A549 (cell line): ENCODE measurements at regions not wholly inside any gene's neighbourhood (a gene's known extent, or its start where the extent isn't known, plus 50 kb on each side); places are given as distances from the start of the nearest gene placed in this dataset.
"Not testable (repeated sequence)": the region's sequence is repeated elsewhere in the genome, so short reads cannot be mapped to it uniquely, and the experiment has no call there.

ENCODE experiments used
- ATAC-seq, 2 experiments: fragments of 200-7000 bp in 1 of 2; fragments of >200 bp in 1 of 2; cut with Nextera tagmentation in 1 of 2; cut with Tn5 transposase in 1 of 2; 3 replicates each; pipeline versions ENCODE4 v1.8.0 to v1.9.1; 2018 to 2020; ENCODE audit warnings: mild to moderate bottlenecking in 1 of 2, moderate library complexity in 1 of 2
- CTCF ChIA-PET: fragments of 300-600 bp; sonication (Branson Sonifier 250); formaldehyde crosslinking; extraction: SDS; loops from one replicate; lab custom pipeline; 2021; ENCODE audit warnings: antibody characterized with exemption, inconsistent platforms; lab: Yijun Ruan, JAX
- POLR2A ChIA-PET: fragments of 350-600 bp; formaldehyde crosslinking; extraction: SDS; loops from one replicate; lab custom pipeline; 2021; ENCODE audit warnings: antibody characterized with exemption, inconsistent platforms; lab: Yijun Ruan, JAX
- DNase-seq, 2 experiments: peaks; one replicate each; pipeline versions ENCODE4 v3.0.0 to v3.0.0-alpha.2; 2011 to 2016; ENCODE audit warnings: low read depth in 1 of 2, low spot score in 1 of 2
- FAIRE-seq: peaks from 2 replicates; lab custom pipeline; 2011; peaks lifted over from hg19 to GRCh38; lab: Jason Lieb, UNC
- H3K27ac ChIP-seq, 2 experiments: fragments of >200 bp; sonication (Bioruptor Twin); formaldehyde crosslinking; 3 replicates each; pipeline ENCODE4 v1.5.1; 2016 to 2017
- H3K4me1 ChIP-seq: fragments of >200 bp; sonication (Bioruptor Twin); formaldehyde crosslinking; 3 replicates; pipeline ENCODE4 v1.6.1; 2016
- H3K4me2 ChIP-seq: fragments of >200 bp; sonication (Bioruptor Twin); formaldehyde crosslinking; 3 replicates; pipeline ENCODE4 v1.6.1; 2016
- H3K4me3 ChIP-seq: fragments of >200 bp; sonication (Bioruptor Twin); formaldehyde crosslinking; 3 replicates; pipeline ENCODE4 v1.5.1; 2016
- H3K9me3 ChIP-seq: fragments of >200 bp; sonication (Bioruptor Twin); formaldehyde crosslinking; 3 replicates; pipeline ENCODE4 v1.6.1; 2016
- ATOH8 ChIP-seq: fragments of 250-450 bp; sonication (Bioruptor Pico); IDR thresholded peaks from 2 replicates; pipeline ENCODE4 v1.5.0; 2020; ENCODE audit warnings: low read depth, mild to moderate bottlenecking, moderate library complexity
- BCL3 ChIP-seq: fragments of >200 bp; sonication (Bioruptor Twin); formaldehyde crosslinking; IDR thresholded peaks from 3 replicates; pipeline ENCODE4 v1.6.1; 2016
- BHLHE40 ChIP-seq: IDR thresholded peaks from 2 replicates; pipeline ENCODE4 v1.6.1; 2012; ENCODE audit warnings: low read depth, low read length, inconsistent platforms
- CBX8 ChIP-seq: fragments of 200-600 bp; sonication (generic); IDR thresholded peaks from 2 replicates; pipeline ENCODE4 v1.6.1; 2016
- CEBPB ChIP-seq, 2 experiments: fragments of >200 bp in 1 of 2; sonication (Bioruptor Twin) in 1 of 2; formaldehyde crosslinking in 1 of 2; IDR thresholded peaks; 2 replicates each; pipeline ENCODE4 v1.6.1; 2012 to 2016
- CHD2 ChIP-seq: fragments of 150-350 bp; IDR thresholded peaks from 2 replicates; pipeline ENCODE4 v1.6.1; 2014; ENCODE audit warnings: low read length; ENCODE audit not compliant: partially characterized antibody
- EHMT2 ChIP-seq: fragments of 200-600 bp; sonication (generic); IDR thresholded peaks from 2 replicates; pipeline ENCODE4 v1.6.1; 2016; ENCODE audit warnings: antibody characterized with exemption, low read depth, mild to moderate bottlenecking, moderate library complexity
- ESRRA ChIP-seq: fragments of 150-350 bp; IDR thresholded peaks from 2 replicates; pipeline ENCODE4 v1.6.1; 2014; ENCODE audit warnings: mild to moderate bottlenecking, low read length, borderline replicate concordance
- FOSB ChIP-seq: fragments of 250-450 bp; sonication (Bioruptor Pico); IDR thresholded peaks from 2 replicates; pipeline ENCODE4 v1.5.0; 2020; ENCODE audit warnings: mild to moderate bottlenecking, moderate library complexity
- FOSL2 ChIP-seq, 2 experiments: fragments of 450-650 bp in 1 of 2; fragments of >200 bp in 1 of 2; sonication (Bioruptor Twin) in 1 of 2; formaldehyde crosslinking; IDR thresholded peaks; 2 replicates each; pipeline versions ENCODE4 v1.5.0 to v1.6.1; 2016 to 2020; ENCODE audit warnings: mild to moderate bottlenecking in 1 of 2, moderate library complexity in 1 of 2
- FOXS1 ChIP-seq: fragments of 250-450 bp; sonication (Bioruptor Pico); IDR thresholded peaks from 2 replicates; pipeline ENCODE4 v1.5.0; 2020; ENCODE audit warnings: mild to moderate bottlenecking, moderate library complexity
- GATA3 ChIP-seq: IDR thresholded peaks from 2 replicates; pipeline ENCODE4 v1.6.1; 2012; ENCODE audit warnings: borderline replicate concordance
- HOXA7 ChIP-seq: fragments of 250-450 bp; sonication (Bioruptor Pico); IDR thresholded peaks from 2 replicates; pipeline ENCODE4 v1.5.0; 2020; ENCODE audit warnings: mild to moderate bottlenecking, moderate library complexity
- HOXB5 ChIP-seq: fragments of 250-450 bp; sonication (Bioruptor Pico); IDR thresholded peaks from 2 replicates; pipeline ENCODE4 v1.5.0; 2020; ENCODE audit warnings: mild to moderate bottlenecking, moderate library complexity
- JUN ChIP-seq, 2 experiments: fragments of >200 bp; sonication (Bioruptor Twin); formaldehyde crosslinking; IDR thresholded peaks; 2 replicates in 1 of 2; 3 replicates in 1 of 2; pipeline ENCODE4 v1.6.1; 2016 to 2017
- JUNB ChIP-seq: fragments of >200 bp; sonication (Bioruptor Twin); formaldehyde crosslinking; IDR thresholded peaks from 2 replicates; pipeline ENCODE4 v1.6.1; 2016
- KDM1A ChIP-seq: fragments of 200-600 bp; sonication (generic); IDR thresholded peaks from 2 replicates; pipeline ENCODE4 v1.6.1; 2016; ENCODE audit warnings: low read depth, mild to moderate bottlenecking
- KDM5A ChIP-seq: fragments of 200-600 bp; sonication (generic); IDR thresholded peaks from 2 replicates; pipeline ENCODE4 v1.6.1; 2016; ENCODE audit warnings: antibody characterized with exemption, mild to moderate bottlenecking
- MAX ChIP-seq: IDR thresholded peaks from 2 replicates; pipeline ENCODE4 v1.6.1; 2012
- MAZ ChIP-seq: fragments of 150-350 bp; IDR thresholded peaks from 2 replicates; pipeline ENCODE4 v1.6.1; 2014; ENCODE audit warnings: antibody characterized with exemption, low read depth, low read length, borderline replicate concordance
- NPAS2 ChIP-seq: fragments of 250-450 bp; sonication (Bioruptor Pico); IDR thresholded peaks from 2 replicates; pipeline ENCODE4 v1.8.0; 2022; ENCODE audit warnings: mild to moderate bottlenecking, moderate library complexity, borderline replicate concordance
- POLR2A ChIP-seq: IDR thresholded peaks from 2 replicates; pipeline ENCODE4 v1.6.1; 2012; ENCODE audit warnings: mild to moderate bottlenecking, low read length
- POLR2AphosphoS2 ChIP-seq: conservative IDR thresholded peaks from 2 replicates; pipeline ENCODE4 v1.6.1; 2012; ENCODE audit warnings: low read length, improper control_type of control experiment, inconsistent platforms
- RAD21 ChIP-seq, 2 experiments: fragments of >200 bp in 1 of 2; sonication (Bioruptor Twin) in 1 of 2; formaldehyde crosslinking in 1 of 2; IDR thresholded peaks in 1 of 2; conservative IDR thresholded peaks in 1 of 2; 2 replicates in 1 of 2; 3 replicates in 1 of 2; pipeline ENCODE4 v1.6.1; 2012 to 2018; ENCODE audit warnings: inconsistent platforms in 1 of 2
- RFX5 ChIP-seq: fragments of 450-650 bp; IDR thresholded peaks from 2 replicates; pipeline ENCODE4 v1.7.1; 2014; ENCODE audit warnings: antibody characterized with exemption, mild to moderate bottlenecking, moderate library complexity
- SMC3 ChIP-seq: fragments of >200 bp; sonication (Bioruptor Twin); formaldehyde crosslinking; IDR thresholded peaks from 3 replicates; pipeline ENCODE4 v1.6.1; 2018; ENCODE audit warnings: inconsistent platforms
- SREBF2 ChIP-seq: fragments of 450-650 bp; IDR thresholded peaks from 2 replicates; pipeline ENCODE4 v1.6.1; 2014; ENCODE audit warnings: mild to moderate bottlenecking, moderate library complexity
- TFCP2L1 ChIP-seq: fragments of 250-450 bp; sonication (Bioruptor Pico); IDR thresholded peaks from 2 replicates; pipeline ENCODE4 v1.5.0; 2021; ENCODE audit warnings: mild to moderate bottlenecking
- ZC3H11A ChIP-seq: fragments of 450-650 bp; IDR thresholded peaks from 2 replicates; pipeline ENCODE4 v1.6.1; 2014; ENCODE audit warnings: antibody characterized with exemption, mild to moderate bottlenecking
- ZSCAN20 ChIP-seq: fragments of 250-450 bp; sonication (Bioruptor Pico); IDR thresholded peaks from 2 replicates; pipeline ENCODE4 v1.8.0; 2022; ENCODE audit warnings: mild to moderate bottlenecking, moderate library complexity
- WGBS: methylation state at CpG from one replicate; pipeline ENCODE4 v1.1.6; 2017; ENCODE audit errors: missing lambda C conversion rate; 5-methylcytosine and 5-hydroxymethylcytosine counted together
- TF ChIP-seq, protein P1 (sequence below): IDR thresholded peaks from 2 replicates; pipeline ENCODE4 v1.6.1; 2012
- TF ChIP-seq, protein P2 (sequence below): IDR thresholded peaks from 2 replicates; pipeline ENCODE4 v1.6.1; 2012; ENCODE audit warnings: low read depth, borderline replicate concordance

DNA sequence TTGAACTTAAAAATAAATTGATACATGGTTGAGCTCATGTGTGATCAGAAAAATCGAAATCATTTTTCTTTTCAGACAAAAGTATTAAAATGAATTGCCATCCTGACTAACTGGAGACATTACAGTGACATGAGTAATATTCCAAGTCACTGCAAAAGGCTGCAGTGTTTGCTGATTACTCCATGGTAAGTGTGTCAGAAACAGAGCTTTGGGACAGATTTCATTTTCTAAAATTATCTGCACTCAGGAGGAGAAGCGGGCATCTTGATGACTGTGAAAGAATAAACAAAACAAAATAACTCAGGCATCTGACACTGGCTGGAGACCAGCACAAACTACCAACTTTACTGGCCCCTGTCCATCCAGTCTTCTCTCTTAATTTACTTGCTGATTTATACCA is 312.3 kb upstream of the PIK3C3 start:
- TF ChIP-seq CBX8 = no peak
- no peak for TF ChIP-seq HOXB5
- no peak for TF ChIP-seq FOSL2 (IDR thresholded peaks at IDR 0.05)
- TF ChIP-seq FOSL2 (CRISPR knock-in tag; IDR thresholded peaks at IDR 0.05) = no peak
- no peak for TF ChIP-seq POLR2A
- TF ChIP-seq HOXA7 (CRISPR knock-in tag) = no peak
- TF ChIP-seq SREBF2 = no peak
- no peak for TF ChIP-seq ESRRA
- no peak for TF ChIP-seq GATA3
- TF ChIP-seq JUNB = no peak
- TF ChIP-seq JUN (IDR thresholded peaks at IDR 0.05) = no peak
- no peak for TF ChIP-seq FOSB (CRISPR knock-in tag)
- no peak for TF ChIP-seq NPAS2 (CRISPR knock-in tag)
- TF ChIP-seq ZSCAN20 = no peak
- TF ChIP-seq CHD2 = no peak
- TF ChIP-seq ATOH8 (CRISPR knock-in tag) = no peak
- no peak for TF ChIP-seq EHMT2
- no peak for TF ChIP-seq MAX
- no peak for TF ChIP-seq KDM5A
- no peak for TF ChIP-seq RFX5
- TF ChIP-seq, protein P1, sequence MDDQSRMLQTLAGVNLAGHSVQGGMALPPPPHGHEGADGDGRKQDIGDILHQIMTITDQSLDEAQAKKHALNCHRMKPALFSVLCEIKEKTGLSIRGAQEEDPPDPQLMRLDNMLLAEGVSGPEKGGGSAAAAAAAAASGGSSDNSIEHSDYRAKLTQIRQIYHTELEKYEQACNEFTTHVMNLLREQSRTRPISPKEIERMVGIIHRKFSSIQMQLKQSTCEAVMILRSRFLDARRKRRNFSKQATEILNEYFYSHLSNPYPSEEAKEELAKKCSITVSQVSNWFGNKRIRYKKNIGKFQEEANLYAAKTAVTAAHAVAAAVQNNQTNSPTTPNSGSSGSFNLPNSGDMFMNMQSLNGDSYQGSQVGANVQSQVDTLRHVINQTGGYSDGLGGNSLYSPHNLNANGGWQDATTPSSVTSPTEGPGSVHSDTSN = no peak
- no peaks in the 10 kb centered on the region for H3K4me1 ChIP-seq
- no peaks in the 10 kb centered on the region for H3K9me3 ChIP-seq
- POLR2A ChIA-PET = no interaction called here
- WGBS = 2% methylated on average over 2 of the region's 2 CpGs
- CTCF ChIA-PET = no interaction called here
- DNase-seq (no peak), FAIRE-seq (no peak), ATAC-seq (no peak)
- H3K4me3 ChIP-seq = no peak overlapping the region
- H3K27ac ChIP-seq = no peak overlapping the region
- H3K4me2 ChIP-seq = no peak overlapping the region

DNA sequence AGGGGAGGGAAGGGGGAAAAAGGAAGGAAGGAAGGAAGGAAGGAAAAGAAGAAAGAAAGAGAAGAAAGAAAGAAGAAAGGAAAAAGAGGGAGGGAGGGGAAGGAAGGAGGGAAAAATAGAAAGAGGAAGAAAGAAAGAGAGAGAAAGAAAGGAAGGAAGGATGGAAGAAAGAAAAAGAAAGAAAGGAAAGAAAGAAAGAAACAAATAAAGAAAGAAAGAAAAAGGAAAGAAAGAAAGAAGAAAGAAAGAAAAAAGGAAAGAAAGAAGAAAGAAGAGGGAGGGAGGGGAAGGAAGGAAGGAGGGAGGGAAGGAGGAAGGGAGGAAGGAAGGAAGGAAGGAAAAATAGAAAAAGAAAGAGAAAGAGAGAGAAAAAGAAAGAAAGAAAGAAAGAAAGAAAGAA is 315.8 kb upstream of the PIK3C3 start:
- ChIA-PET CTCF (no interaction called here), POLR2A (no interaction called here)
- Histone ChIP-seq H3K9me3 (no peaks in the 10 kb centered on the region), H3K4me3 (no peak overlapping the region), H3K27ac (no peak overlapping the region), H3K4me2 (no peak overlapping the region), H3K4me1 (no peaks in the 10 kb centered on the region)
- ATAC-seq (no peak), DNase-seq (no peak), FAIRE-seq (no peak)
- no peak for TF ChIP-seq HOXB5
- TF ChIP-seq TFCP2L1 = no peak
- TF ChIP-seq KDM1A = no peak
- no peak for TF ChIP-seq MAZ
- no peak for TF ChIP-seq POLR2AphosphoS2
- no peak for TF ChIP-seq ZSCAN20
- TF ChIP-seq CEBPB (IDR thresholded peaks at IDR 0.05) = no peak
- TF ChIP-seq BHLHE40 = no peak
- TF ChIP-seq FOXS1 = no peak
- TF ChIP-seq, protein P2, sequence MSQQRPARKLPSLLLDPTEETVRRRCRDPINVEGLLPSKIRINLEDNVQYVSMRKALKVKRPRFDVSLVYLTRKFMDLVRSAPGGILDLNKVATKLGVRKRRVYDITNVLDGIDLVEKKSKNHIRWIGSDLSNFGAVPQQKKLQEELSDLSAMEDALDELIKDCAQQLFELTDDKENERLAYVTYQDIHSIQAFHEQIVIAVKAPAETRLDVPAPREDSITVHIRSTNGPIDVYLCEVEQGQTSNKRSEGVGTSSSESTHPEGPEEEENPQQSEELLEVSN = no peak
- TF ChIP-seq ZC3H11A = no peak
- TF ChIP-seq BCL3 = no peak
- no peak for TF ChIP-seq CBX8
- no peak for TF ChIP-seq POLR2A
- TF ChIP-seq RAD21 (conservative IDR thresholded peaks at IDR 0.05 in 1 of 2, IDR thresholded peaks at IDR 0.05 in 1 of 2) = no peak
- no peak for TF ChIP-seq CHD2
- TF ChIP-seq SMC3 = no peak
- TF ChIP-seq ESRRA = no peak

DNA sequence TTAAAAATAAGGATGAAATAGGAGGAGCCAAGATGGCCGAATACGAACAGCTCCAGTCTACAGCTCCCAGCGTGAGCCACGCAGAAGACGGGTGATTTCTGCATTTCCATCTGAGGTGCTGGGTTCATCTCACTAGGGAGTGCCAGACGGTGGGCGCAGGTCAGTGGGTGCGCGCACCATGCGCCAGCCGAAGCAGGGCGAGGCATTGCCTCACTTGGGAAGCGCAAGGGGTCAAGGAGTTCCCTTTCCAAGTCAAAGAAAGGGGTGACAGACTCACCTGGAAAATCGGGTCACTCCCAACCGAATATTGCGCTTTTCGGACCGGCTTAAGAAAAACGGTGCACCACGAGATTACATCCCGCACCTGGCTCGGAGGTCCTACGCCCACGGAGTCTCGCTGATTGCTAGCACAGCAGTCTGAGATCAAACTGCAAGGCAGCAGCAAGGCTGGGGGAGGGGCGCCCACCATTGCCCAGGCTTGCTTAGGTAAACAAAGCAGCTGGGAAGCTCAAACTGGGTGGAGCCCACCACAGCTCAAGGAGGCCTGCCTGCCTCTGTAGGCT is 323.2 kb upstream of the PIK3C3 start:
- H3K4me2 ChIP-seq = not testable (repeated sequence)

More for the DNA sequence above, 323.2 kb upstream of the PIK3C3 start:
- H3K4me1 ChIP-seq, H3K4me3 ChIP-seq, ATAC-seq, H3K27ac ChIP-seq, FAIRE-seq, POLR2A ChIA-PET, H3K9me3 ChIP-seq, DNase-seq, CTCF ChIA-PET: not testable (repeated sequence)
- WGBS = 47% methylated on average over 24 of the region's 26 CpGs
